RPMI8226 (cell line): ENCODE measurements at regions not wholly inside any gene's neighbourhood (a gene's known extent, or its start where the extent isn't known, plus 50 kb on each side); places are given as distances from the start of the nearest gene placed in this dataset.
"Not testable (repeated sequence)": the region's sequence is repeated elsewhere in the genome, so short reads cannot be mapped to it uniquely, and the experiment has no call there.

ENCODE experiments used
- DNase-seq: peaks from one replicate; pipeline ENCODE4 v3.0.0-alpha.2; 2015

DNA sequence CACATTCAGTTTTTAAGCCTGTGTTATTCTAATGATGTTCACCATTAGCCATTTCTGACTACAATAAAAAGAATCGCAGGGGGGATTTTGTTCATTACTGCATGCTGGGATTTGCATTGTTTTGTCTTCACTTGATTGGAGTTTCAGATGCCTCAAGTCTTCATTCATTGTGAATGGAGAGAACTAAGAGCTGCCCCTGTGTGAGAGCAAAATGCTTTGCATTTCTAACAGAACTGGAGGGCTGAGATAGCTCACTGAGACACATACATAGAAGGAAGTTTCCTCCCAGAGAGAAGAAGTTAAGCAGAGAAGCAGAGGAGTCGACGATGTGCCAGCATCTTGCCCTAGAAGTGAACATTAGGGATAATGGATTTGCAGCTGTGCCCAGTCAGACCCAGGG, 113.5 kb upstream of the GATB start:
- DNase-seq = no peak

DNA sequence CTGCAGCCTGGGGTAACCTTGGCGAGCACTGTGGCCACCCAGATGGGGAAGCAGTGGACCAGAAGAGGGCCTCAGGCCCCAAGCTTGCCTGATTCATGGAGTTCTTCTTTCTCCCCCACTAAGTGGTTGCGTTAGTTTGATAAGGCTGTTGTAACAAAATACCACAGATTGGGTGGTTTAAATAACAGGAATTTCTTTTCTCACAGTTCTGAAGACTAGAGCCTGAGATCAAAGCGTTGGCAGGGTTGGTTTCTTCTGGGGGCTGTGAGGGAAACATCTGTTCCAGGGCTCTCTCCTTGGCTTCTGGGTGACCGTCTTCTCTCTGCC, 105.7 kb upstream of the GATB start:
- DNase-seq = no peak

DNA sequence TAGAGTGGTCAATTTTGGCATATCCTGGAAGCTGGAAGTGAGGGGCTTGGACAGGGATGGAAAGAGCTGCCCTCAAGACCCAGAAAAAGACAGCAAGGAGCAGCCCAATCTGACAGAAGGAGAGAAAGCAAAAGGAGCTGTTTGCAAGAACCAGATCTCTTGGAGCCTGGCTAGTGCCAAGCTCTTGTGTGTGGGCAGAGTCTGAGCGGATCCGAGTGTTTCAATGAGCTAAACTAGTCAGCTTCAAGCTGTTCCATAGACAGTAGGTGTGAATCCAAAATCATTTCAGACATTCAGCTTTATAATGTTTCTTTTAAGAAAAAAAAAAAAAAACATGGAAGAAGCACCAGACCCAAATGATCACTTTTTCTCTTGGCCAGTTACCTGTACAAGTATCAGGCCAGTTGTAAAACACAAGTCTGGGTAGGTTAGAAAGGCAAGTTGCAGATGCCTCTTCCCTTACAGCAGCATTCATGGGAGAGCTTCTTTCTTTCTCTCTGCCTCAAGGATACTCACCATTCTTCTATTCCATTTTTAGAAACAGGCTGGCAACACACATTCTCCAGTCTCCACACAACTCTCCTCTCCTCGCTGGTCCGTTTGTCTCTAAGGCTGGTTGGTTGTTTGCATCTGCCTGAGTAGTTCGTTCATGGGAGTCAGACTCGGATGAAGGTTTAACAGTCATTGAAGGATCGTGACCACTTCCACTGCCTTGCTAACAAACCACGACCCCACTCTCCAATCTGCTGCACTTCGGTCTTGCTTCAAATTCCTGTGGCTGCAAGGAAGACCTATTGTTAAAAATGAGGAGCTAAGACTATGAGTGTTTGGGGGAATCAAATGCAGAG, 105.2 kb upstream of the GATB start:
- no peak for DNase-seq

DNA sequence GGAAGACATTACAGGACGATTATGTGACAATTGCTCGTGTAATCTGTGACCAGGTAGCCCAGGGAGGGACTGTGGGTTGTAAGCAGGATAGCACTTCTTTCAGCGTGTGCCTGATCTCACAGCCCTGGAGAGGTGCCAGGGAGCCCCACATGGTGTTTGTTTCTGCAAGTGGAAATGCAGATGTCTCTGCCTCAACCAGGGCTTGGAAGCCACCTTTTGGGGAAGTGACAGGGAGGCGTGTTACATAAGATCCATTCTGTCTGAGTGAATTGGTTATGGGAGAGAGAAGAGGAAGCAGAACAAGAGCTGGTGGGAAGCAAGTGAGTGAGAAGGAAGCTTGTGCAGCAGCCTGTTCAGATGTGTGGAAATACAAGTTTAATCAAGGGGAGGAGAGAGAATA, 104.5 kb upstream of the GATB start:
- DNase-seq = peak; percentile 17

DNA sequence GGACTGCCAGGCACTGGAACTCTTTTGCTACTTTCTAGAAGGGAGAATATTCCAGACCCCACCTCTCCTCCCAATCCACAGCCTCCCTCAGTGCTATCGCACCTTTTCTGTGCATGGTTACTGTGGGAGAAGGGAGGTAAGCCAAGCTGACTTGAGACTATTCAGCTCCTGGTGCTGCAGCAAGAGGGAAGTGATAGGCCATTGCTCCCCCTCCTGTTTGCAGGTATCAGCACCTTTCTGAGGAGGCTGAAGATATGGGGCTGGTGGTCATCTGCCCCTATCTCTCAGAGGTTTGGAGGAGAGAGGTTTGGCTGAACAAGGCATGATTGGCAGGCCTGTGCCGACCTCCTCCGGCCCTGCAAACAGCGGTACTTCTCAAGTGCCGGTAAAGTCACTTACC, 103.3 kb upstream of the GATB start:
- no peak for DNase-seq

DNA sequence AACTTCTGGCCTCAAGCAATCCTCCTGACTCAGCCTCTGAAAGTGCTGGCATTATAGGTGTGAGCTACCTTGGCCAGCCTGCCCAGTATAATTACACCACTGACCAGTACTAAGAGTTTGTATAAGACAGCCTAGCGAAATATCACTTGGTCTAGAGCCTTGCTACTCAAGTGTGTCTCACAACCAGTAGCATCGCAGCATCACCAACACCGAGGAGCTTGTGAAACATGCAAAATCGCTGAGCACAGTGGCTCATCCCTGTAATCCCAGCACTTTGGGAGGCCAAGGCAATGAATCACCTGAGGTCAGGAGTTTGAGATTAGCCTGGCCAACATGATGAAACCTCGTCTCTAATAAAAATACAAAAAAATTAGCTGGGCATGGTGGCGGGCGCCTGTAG, 102.0 kb upstream of the GATB start:
- no peak for DNase-seq

DNA sequence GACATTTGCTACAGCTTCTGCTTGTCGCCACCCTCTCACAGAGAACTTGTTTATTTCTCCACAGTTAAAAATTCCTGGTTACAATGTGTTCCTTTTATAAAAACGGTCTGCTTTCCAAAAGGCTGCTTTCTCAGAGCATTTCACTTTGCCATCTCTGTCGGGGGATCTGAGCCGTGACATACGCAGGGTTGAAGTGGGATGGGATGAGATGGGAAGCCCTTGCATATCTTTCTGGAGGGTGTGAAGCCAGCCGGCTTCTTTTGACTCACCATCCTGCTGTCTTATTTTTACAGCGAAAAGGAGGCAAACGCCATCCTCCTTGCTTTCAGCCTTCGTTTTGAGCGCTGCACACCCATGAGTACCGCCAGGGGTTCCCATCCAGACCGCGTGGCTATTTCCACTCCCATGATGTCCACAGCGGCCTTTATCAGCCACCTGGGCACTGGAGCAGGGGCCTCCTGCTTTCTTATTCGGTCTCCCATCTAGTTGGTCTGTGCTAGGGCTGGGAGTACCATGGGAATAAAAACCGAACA, 99.8 kb upstream of the GATB start:
- no peak for DNase-seq

DNA sequence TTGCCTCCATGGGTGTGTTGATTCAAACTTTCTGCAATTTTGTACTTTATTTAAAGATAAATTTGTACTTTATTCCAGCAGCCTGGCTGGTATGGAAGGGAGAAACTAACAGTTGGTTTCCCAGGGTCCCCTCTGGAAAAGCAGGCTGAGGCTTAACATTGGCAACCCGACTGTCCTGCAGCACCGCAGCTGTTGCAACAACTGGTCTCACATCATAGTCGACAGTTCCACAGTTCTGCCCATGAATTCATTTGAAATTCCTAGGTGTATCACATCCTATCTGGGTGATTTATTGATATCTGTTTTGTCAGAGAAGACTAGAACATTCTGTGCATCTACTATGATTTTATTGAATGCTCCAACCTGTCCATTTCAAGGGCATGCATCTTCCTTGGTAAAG, 98.8 kb upstream of the GATB start:
- no peak for DNase-seq

DNA sequence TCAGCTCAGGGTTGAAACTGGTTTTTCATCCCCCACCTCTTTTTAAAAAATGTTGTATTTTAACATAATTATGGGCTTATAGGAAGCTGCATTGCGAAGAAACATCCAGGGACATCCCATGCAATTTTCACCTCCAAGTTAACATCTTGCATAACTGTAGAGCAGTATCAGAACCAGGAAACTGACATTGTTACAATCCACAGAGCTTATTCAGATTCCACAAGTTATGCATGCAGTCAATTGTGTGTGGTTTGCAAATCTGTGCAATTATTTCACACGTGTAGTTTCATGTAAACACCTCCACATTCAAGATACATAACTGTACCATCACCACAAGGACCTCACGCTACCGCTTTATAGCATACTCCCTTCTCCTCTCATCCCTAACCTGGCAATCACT, 97.5 kb upstream of the GATB start:
- no peak for DNase-seq

DNA sequence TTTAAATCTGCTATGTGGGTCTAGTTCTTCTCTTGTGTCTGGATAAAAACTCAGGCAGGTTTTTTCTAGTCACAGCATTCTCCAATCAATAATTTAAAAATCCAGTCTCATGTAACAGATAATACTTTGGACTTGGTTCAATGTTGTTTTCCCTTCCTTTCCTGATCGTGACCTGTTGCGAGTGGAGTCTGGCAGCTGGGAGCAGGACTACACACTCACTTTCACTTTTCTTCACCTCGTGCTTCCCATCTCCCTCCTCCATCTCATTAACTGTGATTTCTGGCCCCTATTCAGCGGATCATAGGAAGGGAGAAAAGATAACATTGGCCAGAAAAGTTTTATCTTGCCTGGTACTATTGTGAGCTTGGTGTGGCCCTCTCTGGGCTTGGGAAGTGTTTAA, 96.6 kb upstream of the GATB start:
- no peak for DNase-seq

DNA sequence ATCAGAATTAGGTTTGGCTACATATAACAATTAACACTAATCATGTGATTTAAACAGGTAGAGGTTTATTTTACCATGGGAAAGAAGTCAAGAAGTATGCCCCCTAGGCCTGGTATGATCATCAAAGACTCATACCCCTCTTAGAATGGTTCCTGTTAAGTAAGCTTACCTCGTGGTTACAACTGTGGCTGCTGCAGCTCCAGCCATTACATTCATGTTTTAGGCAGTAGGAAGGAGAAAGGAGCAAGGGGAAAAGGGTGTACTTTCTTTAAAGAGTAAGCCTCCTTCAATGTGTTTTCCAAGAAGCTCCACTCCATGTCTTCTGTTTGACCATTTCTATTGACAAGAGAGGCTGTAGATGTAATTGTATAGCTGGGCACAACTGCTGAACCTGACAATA, 94.9 kb upstream of the GATB start:
- no peak for DNase-seq

DNA sequence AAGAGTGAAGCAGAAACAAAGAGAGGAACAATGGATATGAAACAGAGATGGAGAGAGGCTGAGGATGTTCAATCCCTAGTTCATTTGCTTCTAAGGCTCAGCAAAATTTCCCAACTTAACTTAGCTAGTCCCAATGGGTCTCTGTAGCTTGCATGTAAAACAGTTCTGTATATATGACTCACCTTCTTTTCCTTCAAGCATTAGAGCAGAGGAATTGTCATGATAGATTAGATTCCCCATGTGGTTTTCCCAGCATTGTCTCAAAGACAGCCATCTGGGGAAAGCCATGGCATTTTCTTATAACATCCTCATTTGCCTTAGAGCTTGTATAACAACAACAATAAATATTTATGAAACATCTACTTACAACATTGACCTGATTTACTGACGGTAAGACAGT, 93.9 kb upstream of the GATB start:
- DNase-seq = no peak

DNA sequence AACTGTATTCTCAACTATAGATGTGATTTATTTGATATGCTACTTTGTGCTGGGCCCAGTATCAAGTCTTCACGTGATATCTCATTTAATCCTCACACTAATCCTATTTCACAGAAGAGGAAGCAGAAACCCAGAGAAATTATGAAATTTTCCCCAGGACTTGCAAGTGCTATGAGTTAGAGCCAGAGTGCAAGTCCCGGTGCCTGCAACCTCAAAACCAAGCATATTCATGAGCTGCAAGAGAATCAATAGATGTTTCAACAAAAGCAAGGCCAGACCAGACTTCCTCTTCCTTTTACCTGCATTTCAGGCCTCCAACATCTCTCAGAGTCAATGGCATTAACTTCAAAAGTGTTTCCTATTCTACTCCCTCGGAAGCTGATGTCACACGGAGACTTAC, 92.2 kb upstream of the GATB start:
- no peak for DNase-seq

DNA sequence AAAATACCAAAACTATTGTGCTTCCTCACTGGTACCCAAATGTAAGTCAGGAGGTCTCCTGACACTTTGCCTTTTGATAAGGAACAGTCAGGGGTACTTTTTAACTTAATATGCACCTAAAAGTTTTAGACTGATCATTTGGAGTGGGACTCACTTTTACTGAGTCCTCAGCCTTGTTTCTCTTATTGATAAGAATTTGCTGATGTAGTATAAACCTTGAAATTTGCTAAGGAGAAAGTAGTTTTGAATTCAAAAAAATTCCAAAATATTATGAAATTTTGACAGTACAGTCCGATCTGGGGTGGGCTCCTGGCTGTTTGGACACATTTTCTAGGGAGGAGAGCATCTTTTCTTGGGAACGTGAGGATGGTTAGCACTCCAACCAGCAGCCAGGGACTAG, 91.4 kb upstream of the GATB start:
- no peak for DNase-seq

DNA sequence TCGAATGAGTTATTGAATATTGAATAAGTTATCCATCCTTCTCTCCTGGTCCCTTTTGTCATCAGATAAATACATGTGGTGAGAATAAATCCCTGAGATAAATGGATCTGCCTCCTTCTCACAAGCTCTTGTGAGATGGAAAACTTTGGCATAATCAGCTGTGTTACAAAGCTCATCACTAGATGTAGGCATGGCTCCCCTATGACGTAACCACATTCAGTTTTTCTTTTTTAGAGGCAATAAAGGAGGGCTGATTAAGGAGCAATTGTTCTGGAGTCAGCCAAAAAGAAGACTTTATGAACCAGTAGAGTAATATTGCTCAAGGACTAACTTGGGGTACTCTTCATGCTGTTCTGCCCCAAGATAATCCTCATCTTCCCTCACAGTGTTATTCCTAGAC, 90.5 kb upstream of the GATB start:
- DNase-seq = no peak

DNA sequence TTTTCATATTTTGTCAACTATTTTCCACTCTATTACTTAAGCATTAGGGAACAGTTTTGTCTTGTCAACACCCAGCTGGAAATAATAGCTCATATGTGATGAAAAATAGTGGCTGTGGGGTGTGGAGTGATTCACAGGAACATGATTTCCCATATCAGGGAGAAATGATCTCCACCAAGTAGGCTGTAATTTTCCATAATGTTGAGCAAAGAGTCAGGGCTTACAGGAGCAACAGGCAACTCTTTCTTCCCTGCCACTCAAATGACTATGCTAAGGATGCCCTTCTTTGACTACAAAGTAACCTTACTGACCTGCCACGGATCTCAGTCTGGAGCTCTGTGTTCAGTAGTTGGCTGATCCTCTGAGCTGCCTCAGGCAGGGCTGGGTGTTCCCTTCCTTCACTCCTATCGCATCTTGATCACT, 90.0 kb upstream of the GATB start:
- DNase-seq = no peak

DNA sequence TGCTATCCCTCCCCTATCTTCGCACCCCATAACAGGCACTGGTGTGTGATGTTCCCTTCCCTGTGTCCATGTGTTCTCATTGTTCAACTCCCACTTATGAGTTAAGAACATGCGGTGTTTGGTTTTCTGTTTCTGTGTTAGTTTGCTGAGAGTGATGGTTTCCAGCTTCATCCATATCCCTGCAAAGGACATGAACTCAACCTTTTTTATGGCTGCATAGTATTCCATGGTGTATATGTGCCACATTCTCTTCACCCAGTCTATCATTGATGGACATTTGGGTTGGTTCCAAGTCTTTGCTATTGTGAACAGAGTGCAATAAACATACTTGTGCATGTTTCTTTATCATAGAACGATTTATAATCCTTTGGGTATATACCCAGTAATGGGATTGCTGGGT, 84.7 kb upstream of the GATB start:
- DNase-seq = not testable (repeated sequence)

DNA sequence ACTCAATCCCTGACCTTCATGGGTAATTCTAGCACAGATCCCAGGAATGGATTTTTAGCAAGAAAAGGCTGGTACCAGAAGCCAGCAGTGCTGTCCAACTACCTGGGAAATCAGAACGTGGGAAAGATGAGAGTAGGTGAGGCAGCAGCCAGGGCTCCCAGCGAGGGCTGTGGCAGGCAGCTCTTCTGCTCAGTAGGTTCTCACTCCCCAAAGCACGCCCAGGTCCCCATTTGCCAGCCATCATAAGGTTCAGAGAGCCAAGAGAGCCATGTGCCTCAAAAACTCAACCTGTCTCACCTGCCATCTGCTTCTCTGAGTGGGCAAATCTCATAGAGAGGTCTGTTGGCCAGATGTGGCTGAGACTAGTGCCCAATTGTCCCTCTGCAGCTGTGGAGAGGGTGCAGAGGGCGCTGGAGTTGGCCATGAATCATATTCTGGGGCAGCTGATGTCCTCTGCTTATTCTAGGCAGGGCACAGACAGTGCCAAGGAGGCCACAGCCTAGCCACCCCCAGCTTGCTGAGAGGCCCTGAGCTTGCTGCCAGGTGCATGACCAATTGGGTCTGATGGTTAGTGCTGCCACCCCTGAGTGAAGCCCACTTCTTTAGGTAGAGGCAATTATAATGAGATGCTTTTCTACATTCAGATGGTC, 81.7 kb upstream of the GATB start:
- DNase-seq = no peak

DNA sequence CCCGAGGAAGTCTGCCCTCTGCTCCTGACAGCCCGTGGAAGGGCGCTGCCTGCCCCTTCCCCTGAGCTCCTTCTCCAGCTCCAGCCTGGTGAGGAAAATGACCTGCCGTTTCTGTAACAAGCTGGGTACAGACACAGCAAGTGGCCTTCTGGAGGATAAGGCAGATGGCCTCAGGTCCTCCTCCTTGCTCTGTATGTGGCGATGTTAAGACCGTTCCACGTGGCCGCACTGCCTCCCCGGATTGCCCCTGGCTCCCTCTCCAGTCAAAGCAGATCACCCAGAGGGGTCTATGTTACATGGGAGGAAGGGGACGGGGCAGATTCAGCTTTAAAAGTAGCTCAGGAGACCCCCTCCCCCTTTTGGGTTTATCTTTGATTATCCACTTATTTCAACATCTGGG, 80.3 kb upstream of the GATB start:
- DNase-seq = no peak

DNA sequence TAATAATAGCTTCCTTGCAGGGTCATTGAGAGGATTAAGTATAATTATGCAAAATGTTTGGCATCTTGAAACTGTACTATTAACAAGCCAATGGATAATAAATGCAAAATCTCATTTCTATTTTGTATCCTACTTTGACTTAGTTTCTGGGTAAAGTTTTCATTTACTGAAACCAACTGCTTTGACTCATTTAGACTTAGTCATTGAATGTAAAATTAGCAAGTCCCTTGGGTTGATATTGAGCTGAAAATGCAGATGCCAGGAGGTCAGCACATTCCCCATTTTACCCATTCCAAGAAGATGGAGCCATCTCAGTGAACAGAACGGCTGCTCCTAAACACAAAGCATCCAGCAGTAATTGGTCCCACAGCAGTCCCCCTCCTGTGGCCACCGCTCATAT, 74.7 kb upstream of the GATB start:
- no peak for DNase-seq

DNA sequence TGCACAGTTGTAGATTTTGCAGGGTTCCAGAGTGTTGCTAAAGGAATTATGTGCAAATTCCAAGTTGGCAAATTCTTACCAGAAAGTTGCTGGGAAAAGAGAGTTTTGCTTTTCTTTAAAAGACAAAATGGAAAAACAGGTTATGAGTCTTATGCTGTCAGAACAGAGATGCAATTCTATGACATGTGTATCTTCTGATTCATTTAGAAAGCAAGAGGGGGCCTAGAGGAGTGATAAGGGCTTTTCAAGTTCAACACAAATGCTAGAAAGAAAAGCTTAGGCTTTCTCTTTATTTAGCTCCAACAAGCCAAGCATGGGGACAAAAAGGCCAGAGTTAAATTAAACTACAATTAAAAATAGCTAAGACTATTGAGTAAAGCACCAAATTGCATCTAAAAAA, 72.4 kb upstream of the GATB start:
- no peak for DNase-seq

DNA sequence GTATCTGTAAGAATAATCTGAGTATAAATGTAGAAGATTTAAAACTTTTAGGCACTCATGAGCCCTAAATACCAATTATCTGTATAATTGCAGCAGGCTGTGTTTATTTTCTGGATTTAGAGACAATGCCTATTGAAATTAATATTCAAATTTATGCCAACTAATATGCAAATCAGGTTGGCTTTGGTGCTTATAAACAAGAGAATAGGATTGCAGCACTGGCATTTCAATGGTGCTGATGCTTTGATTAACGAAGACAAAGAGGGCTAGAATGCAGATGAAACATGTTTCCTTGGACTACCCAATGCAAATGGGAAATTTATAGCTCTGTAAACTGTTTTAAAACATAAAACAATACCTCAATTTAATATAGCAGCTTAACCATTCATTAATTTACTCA, 70.7 kb upstream of the GATB start:
- no peak for DNase-seq

DNA sequence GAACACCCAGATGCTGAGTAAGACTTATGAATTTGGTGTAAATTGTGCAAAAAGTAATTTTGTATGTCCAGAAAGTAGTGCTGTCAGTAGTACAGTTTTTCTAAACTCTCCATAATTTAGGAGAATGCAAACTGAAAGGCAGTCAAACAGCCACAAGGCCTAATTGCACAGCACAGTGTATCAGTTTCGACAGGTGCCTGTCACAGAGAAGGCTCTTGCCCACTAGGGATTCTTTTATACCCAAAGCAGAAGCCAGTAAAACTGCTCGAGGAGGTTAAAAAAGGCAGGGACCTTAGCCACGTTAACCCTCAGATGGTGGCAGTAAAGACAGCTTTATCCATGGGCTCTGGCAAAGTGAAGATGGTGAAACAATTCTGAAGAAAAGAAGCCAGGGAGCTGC, 69.4 kb upstream of the GATB start:
- no peak for DNase-seq

DNA sequence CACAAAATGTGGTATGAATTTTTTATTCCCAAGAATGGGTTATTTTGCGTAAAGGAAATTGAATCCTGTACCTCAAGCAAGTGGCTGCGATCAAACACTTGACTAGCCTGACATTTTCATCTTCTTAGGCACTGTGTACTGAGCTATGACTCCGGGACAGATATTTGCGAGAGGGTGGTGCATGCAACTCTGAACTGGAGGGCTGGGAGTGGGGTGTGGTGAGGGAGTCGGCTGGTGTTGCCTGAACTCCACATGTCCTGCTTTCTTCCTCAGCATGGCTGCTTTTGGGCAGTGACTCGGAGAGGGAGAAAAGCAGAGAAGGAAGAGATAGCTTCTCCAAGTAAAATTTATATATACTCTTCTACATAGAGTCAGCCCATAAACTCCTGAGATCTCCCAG, 68.5 kb upstream of the GATB start:
- DNase-seq = no peak

DNA sequence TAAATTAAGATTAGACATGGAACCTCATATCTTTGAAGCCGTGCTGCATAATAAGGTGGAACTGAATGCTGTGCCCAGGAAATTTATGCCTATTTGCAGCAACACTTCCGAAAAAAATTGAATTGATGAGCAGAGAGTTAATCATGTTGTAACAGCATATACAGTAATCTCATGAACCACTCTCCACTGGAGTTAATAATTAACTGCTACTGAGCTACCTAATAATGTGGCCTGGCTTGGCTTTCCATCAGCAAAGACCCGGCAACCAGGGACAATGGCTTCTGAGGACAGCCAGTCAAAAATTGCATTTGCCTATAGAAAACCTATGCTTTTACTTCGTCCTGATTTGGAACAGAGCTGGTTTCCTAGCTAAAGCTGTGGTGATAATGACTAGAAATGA, 63.8 kb upstream of the GATB start:
- no peak for DNase-seq
